Endothelial cell of umbilical vein (primary cell): ENCODE measurements at regions not wholly inside any gene's neighbourhood (a gene's known extent, or its start where the extent isn't known, plus 50 kb on each side); places are given as distances from the start of the nearest gene placed in this dataset.

Experiments
- BruUV-seq: library from RNA; stranded (reverse); fragments of 400-500 nt; replicated peaks from 2 replicates; lab custom pipeline; 2021; lab: Mats Ljungman, UMichigan
- CTCF ChIA-PET: fragments of 300-600, 350-600 bp; sonication (Branson Sonifier 250); formaldehyde crosslinking; loops from one replicate; lab custom pipeline; 2021; ENCODE audit warnings: antibody characterized with exemption, inconsistent platforms; lab: Charles Lee
- POLR2A ChIA-PET: fragments of 300-600, 350-600 bp; sonication (Branson Sonifier 250); formaldehyde crosslinking; loops from one replicate; lab custom pipeline; 2021; ENCODE audit warnings: antibody characterized with exemption, inconsistent platforms; lab: Charles Lee
- DNase-seq: peaks from one replicate; pipeline ENCODE4 v3.0.0-alpha.2; 2011; ENCODE audit warnings: low read depth, low spot score
- FAIRE-seq: peaks from 2 replicates; lab custom pipeline; 2011; peaks lifted over from hg19 to GRCh38; lab: Jason Lieb, UNC
- H2AFZ ChIP-seq: 2 replicates; pipeline ENCODE4 v1.6.0; 2012; ENCODE audit warnings: low read depth, low read length, control low read depth, inconsistent platforms
- H3K27ac ChIP-seq: 2 replicates; pipeline ENCODE4 v1.5.1; 2011; ENCODE audit warnings: low read depth, mild to moderate bottlenecking, control low read depth, low read length, moderate library complexity; ENCODE audit not compliant: insufficient read depth
- H3K27me3 ChIP-seq, 2 experiments: 2 replicates each; pipeline versions ENCODE4 v1.6.0 to v1.6.1; 2011; ENCODE audit warnings: low read length in 2 of 2, mixed read lengths in 1 of 2; ENCODE audit not compliant: control insufficient read depth in 2 of 2, insufficient read depth in 2 of 2
- H3K36me3 ChIP-seq, 2 experiments: 2 replicates in 1 of 2; 3 replicates in 1 of 2; pipeline ENCODE4 v1.5.1; 2011; ENCODE audit warnings: low read length in 2 of 2, mild to moderate bottlenecking in 1 of 2, moderate library complexity in 1 of 2; ENCODE audit not compliant: control insufficient read depth in 2 of 2, insufficient read depth in 2 of 2; ENCODE audit errors: extremely low read depth in 1 of 2
- H3K4me1 ChIP-seq: 3 replicates; pipeline ENCODE4 v1.5.1; 2011; ENCODE audit warnings: mild to moderate bottlenecking, low read length; ENCODE audit not compliant: control insufficient read depth, insufficient read depth; ENCODE audit errors: extremely low read depth
- H3K4me2 ChIP-seq: 2 replicates; pipeline ENCODE4 v1.6.1; 2011; ENCODE audit warnings: low read length, control low read depth, mixed read lengths; ENCODE audit not compliant: insufficient read depth
- H3K4me3 ChIP-seq, 3 experiments: fragments of 200-600 bp in 1 of 3; sonication (generic), shearing (Covaris generic) in 1 of 3; replicated peaks in 1 of 3; 2 replicates each; pipeline ENCODE4 v1.5.1; 2011 to 2016; ENCODE audit warnings: control low read depth in 3 of 3, low read length in 3 of 3, mild to moderate bottlenecking in 2 of 3, inconsistent platforms in 1 of 3, low read depth in 1 of 3, moderate library complexity in 1 of 3; ENCODE audit not compliant: insufficient read depth in 1 of 3
- H3K79me2 ChIP-seq: 2 replicates; pipeline ENCODE4 v1.6.0; 2012; ENCODE audit warnings: low read length, inconsistent platforms; ENCODE audit not compliant: control insufficient read depth, insufficient read depth
- H3K9ac ChIP-seq: replicated peaks from 2 replicates; pipeline ENCODE3; 2011; ENCODE audit warnings: low read length, control low read depth; ENCODE audit not compliant: insufficient read depth; ENCODE audit errors: extremely low read depth
- H3K9me1 ChIP-seq: replicated peaks from 3 replicates; pipeline ENCODE4 v1.6.0; 2011; ENCODE audit warnings: mild to moderate bottlenecking, low read length; ENCODE audit not compliant: control insufficient read depth, insufficient read depth; ENCODE audit errors: extremely low read depth
- H3K9me3 ChIP-seq: replicated peaks from 2 replicates; pipeline ENCODE4 v1.5.1; 2012; ENCODE audit warnings: low read length, inconsistent platforms; ENCODE audit not compliant: control insufficient read depth, insufficient read depth
- H4K20me1 ChIP-seq: replicated peaks from 2 replicates; pipeline ENCODE3; 2011; ENCODE audit warnings: mild to moderate bottlenecking, low read length; ENCODE audit not compliant: control insufficient read depth, insufficient read depth; ENCODE audit errors: extremely low read depth
- EZH2 ChIP-seq: IDR thresholded peaks from 2 replicates; pipeline ENCODE4 v1.6.1; 2012; ENCODE audit warnings: borderline replicate concordance, low read depth, mild to moderate bottlenecking, moderate library complexity, low read length, inconsistent platforms; ENCODE audit not compliant: severe bottlenecking
- FOS ChIP-seq: IDR thresholded peaks from 2 replicates; pipeline ENCODE4 v1.6.1; 2011; ENCODE audit warnings: mild to moderate bottlenecking, low read length, moderate library complexity, borderline replicate concordance; ENCODE audit not compliant: insufficient read depth
- GATA2 ChIP-seq: IDR thresholded peaks from 2 replicates; pipeline ENCODE4 v1.7.0; 2011; ENCODE audit warnings: low read depth, mild to moderate bottlenecking, moderate library complexity, mixed read lengths, low read length; ENCODE audit not compliant: insufficient read length, insufficient read depth
- JUN ChIP-seq: IDR thresholded peaks from 2 replicates; pipeline ENCODE4 v1.6.1; 2011; ENCODE audit warnings: borderline replicate concordance, low read depth; ENCODE audit not compliant: insufficient read length, insufficient read depth
- MYC ChIP-seq: IDR thresholded peaks from one replicate; pipeline ENCODE4 v1.6.1; 2011; ENCODE audit warnings: mild to moderate bottlenecking, low read depth, low read length
- POLR2A ChIP-seq: IDR thresholded peaks from 2 replicates; pipeline ENCODE4 v1.6.1; 2012; ENCODE audit warnings: low read depth, mild to moderate bottlenecking, control low read depth, low read length
- POLR2AphosphoS5 ChIP-seq: IDR thresholded peaks from 2 replicates; pipeline ENCODE4 v1.6.1; 2012; ENCODE audit warnings: low read depth, mild to moderate bottlenecking, control low read depth, low read length, moderate library complexity; ENCODE audit not compliant: insufficient read depth
- dilution Hi-C: fragments of 300-500 bp; cut with MboI; formaldehyde crosslinking; loops from one replicate; pipeline ENCODE4 v1.15.0; 2019; ENCODE audit warnings: low sequenced_read_pairs; ENCODE audit not compliant: extremely low pct_ligation_motif_present
- intact Hi-C: fragments of 100-400 bp; cut with micrococcal nuclease; formaldehyde crosslinking; loops from one replicate; pipeline ENCODE4 v1.10.0; 2022
- TF ChIP-seq, protein P1 (sequence below), 2 donors: IDR thresholded peaks; 1 replicate in 1 of 2; 2 replicates in 1 of 2; pipeline ENCODE4 v1.5.1; 2011; ENCODE audit warnings: low read length in 2 of 2, mild to moderate bottlenecking in 2 of 2, moderate library complexity in 2 of 2, control low read depth in 1 of 2, inconsistent platforms in 1 of 2, low read depth in 1 of 2; ENCODE audit not compliant: insufficient read depth in 1 of 2; ENCODE audit errors: extremely low read depth in 1 of 2
- TF ChIP-seq, protein P2 (sequence below): IDR thresholded peaks from 2 replicates; pipeline ENCODE4 v1.6.1; 2011; ENCODE audit not compliant: insufficient read depth, insufficient read length

DNA sequence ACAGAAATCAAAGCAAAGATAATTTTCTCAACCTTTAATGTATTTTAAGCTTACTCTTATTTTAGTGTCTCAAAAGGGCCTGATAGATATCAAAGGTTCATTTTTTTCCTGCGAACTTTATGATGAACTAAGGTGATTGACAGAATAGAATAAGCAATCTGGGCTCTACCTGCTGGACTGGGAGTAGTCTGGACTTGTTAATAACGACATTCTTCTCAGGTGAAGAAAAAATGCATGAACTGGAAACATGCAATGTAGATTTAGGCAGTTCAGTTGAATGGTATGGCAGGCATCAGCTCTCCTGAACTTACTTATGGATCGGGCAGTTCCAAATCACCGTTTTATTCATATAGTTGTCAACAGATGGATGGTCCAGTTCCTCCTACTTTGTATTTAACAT lies 189.7 kb upstream of the ZBTB20 start:
- no TSS peak for BruUV-seq
- Histone ChIP-seq H3K9me1 (no peaks in the 10 kb centered on the region), H3K9ac (no peak overlapping the region), H4K20me1 (no peaks in the 10 kb centered on the region), H3K79me2 (no peaks in the 10 kb centered on the region), H3K9me3 (no peaks in the 10 kb centered on the region), H2AFZ (no peak overlapping the region), H3K27me3 (no peaks in the 10 kb centered on the region), H3K4me1 (peaks cover 8% of the 10 kb centered on the region), H3K4me3 (no peak overlapping the region), H3K36me3 (no peaks in the 10 kb centered on the region), H3K27ac (no peak overlapping the region), H3K4me2 (no peak overlapping the region)
- intact Hi-C loops (no loop called here), dilution Hi-C loops (no loop called here)
- FAIRE-seq: no peak
- CTCF ChIA-PET: interaction anchor here (0.8 kb wide), 1 partner anchor 12 kb away, joined by 3 read pairs; no protein-coding TSS in a partner anchor
- POLR2A ChIA-PET: no interaction called here
- DNase-seq: no peak
- TF ChIP-seq POLR2AphosphoS5: no peak
- TF ChIP-seq MYC: no peak
- no peak for TF ChIP-seq POLR2A
- TF ChIP-seq FOS: no peak
- TF ChIP-seq, protein P1, sequence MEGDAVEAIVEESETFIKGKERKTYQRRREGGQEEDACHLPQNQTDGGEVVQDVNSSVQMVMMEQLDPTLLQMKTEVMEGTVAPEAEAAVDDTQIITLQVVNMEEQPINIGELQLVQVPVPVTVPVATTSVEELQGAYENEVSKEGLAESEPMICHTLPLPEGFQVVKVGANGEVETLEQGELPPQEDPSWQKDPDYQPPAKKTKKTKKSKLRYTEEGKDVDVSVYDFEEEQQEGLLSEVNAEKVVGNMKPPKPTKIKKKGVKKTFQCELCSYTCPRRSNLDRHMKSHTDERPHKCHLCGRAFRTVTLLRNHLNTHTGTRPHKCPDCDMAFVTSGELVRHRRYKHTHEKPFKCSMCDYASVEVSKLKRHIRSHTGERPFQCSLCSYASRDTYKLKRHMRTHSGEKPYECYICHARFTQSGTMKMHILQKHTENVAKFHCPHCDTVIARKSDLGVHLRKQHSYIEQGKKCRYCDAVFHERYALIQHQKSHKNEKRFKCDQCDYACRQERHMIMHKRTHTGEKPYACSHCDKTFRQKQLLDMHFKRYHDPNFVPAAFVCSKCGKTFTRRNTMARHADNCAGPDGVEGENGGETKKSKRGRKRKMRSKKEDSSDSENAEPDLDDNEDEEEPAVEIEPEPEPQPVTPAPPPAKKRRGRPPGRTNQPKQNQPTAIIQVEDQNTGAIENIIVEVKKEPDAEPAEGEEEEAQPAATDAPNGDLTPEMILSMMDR (IDR thresholded peaks at IDR 0.05; ENCODE audit: extremely low read depth in 1 of 2, insufficient read depth in 1 of 2, low read depth in 1 of 2, low read length in 2 of 2): no peak
- TF ChIP-seq, protein P2, sequence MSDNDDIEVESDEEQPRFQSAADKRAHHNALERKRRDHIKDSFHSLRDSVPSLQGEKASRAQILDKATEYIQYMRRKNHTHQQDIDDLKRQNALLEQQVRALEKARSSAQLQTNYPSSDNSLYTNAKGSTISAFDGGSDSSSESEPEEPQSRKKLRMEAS: no peak
- TF ChIP-seq EZH2: no peak
- no peak for TF ChIP-seq GATA2
- no peak for TF ChIP-seq JUN
